ENCODE measurements at regions not wholly inside any gene's neighbourhood (a gene's known extent, or its start where the extent isn't known, plus 50 kb on each side); places are given as distances from the start of the nearest gene placed in this dataset.

- no peak for TF ChIP-seq TARDBP (IDR thresholded peaks at IDR 0.05)
- TF ChIP-seq FOXK2 (IDR thresholded peaks at IDR 0.05) = no peak
- no peak for TF ChIP-seq ZNF384 (IDR thresholded peaks at IDR 0.05)
- no peak for TF ChIP-seq NFRKB (IDR thresholded peaks at IDR 0.05)
- no peak for TF ChIP-seq FOXM1 (IDR thresholded peaks at IDR 0.05; ENCODE audit: borderline replicate concordance)
- no peak for TF ChIP-seq L3MBTL2 (conservative IDR thresholded peaks at IDR 0.05)
- no peak for TF ChIP-seq SP1 (IDR thresholded peaks at IDR 0.05)
- peak; percentile 80 for TF ChIP-seq PKNOX1 (IDR thresholded peaks at IDR 0.05)
- TF ChIP-seq FOXA1 (IDR thresholded peaks at IDR 0.05) = no peak
- TF ChIP-seq SUZ12 (IDR thresholded peaks at IDR 0.05) = no peak
- TF ChIP-seq BHLHE40 (IDR thresholded peaks at IDR 0.05; ENCODE audit: borderline replicate concordance) = no peak
- TF ChIP-seq HDGF (IDR thresholded peaks at IDR 0.05; ENCODE audit: borderline replicate concordance) = no peak
Measured at GRCh38 chr12:116628989-116629388, 69.8 kb downstream of the MAP1LC3B2 start.

All from HEK293T (cell line).